ENCODE measurements at regions not wholly inside any gene's neighbourhood (a gene's known extent, or its start where the extent isn't known, plus 50 kb on each side); places are given as distances from the start of the nearest gene placed in this dataset.

- no peak for TF ChIP-seq NBN (IDR thresholded peaks at IDR 0.05; ENCODE audit: low read depth)
- TF ChIP-seq ZSCAN32 (CRISPR knock-in tag; IDR thresholded peaks at IDR 0.05), result no peak
- peak; percentile 2 for TF ChIP-seq RBM25 (IDR thresholded peaks at IDR 0.05; ENCODE audit: low read depth, low read length, severe bottlenecking)
- TF ChIP-seq ZKSCAN1 (IDR thresholded peaks at IDR 0.05; ENCODE audit: low read depth, low read length), result no peak
- 0 out of 2 replicates have a peak, but pooled peaks have one; percentile 29 for TF ChIP-seq NFE2 (IDR thresholded peaks at IDR 0.05; ENCODE audit: low read depth)
- TF ChIP-seq ZNF165 (CRISPR knock-in tag; IDR thresholded peaks at IDR 0.05; ENCODE audit: borderline replicate concordance), result no peak
- no peak for TF ChIP-seq CC2D1A (IDR thresholded peaks at IDR 0.05)
- TF ChIP-seq ATF3 (IDR thresholded peaks at IDR 0.05), result peak; percentile 65
- TF ChIP-seq ATF3 (CRISPR knock-in tag; conservative IDR thresholded peaks at IDR 0.05), result no peak
- TF ChIP-seq NR4A1 (CRISPR knock-in tag; IDR thresholded peaks at IDR 0.05), result no peak
- TF ChIP-seq NR4A1 (tag; IDR thresholded peaks at IDR 0.05), result no peak
- TF ChIP-seq ZNF696 (CRISPR knock-in tag; conservative IDR thresholded peaks at IDR 0.05), result no peak
- peak; percentile 67 for TF ChIP-seq MEIS2 (IDR thresholded peaks at IDR 0.05; ENCODE audit: partially characterized antibody)
- TF ChIP-seq TBL1XR1 (IDR thresholded peaks at IDR 0.05; ENCODE audit: low read length in 2 of 2), result no peak
- 0 out of 2 replicates have a peak, but pooled peaks have one; percentile 9 for TF ChIP-seq MEF2A (IDR thresholded peaks at IDR 0.05; ENCODE audit: control insufficient read depth, low read depth, low read length)
- peak; percentile 46 for TF ChIP-seq ZBTB33 (CRISPR knock-in tag; IDR thresholded peaks at IDR 0.05)
Measured at GRCh38 chr6:6918216-6918983, 189.4 kb upstream of the RREB1 start (continued).

Measured in K562 (cell line).